ENCODE measurements at regions not wholly inside any gene's neighbourhood (a gene's known extent, or its start where the extent isn't known, plus 50 kb on each side); places are given as distances from the start of the nearest gene placed in this dataset.

DNA sequence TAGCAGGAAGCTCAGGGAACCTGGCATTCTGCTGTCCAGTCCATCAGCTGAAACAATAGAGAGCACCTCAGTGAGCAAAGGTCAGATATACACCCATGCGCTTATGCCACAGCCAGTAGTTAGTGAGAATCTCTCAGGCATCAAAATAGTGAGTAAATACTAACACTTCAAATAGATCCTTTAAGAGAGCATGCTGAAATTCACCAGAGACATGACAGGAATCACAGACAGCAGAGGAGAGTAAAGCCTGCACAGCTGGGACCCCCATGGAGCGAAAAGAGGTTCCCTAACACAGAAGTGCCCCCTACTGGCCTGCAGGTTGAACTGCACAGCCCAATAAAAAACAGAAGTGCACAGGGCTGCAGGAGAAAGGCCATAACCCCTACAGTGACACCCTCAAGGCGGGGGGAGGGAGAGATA lies 57.6 kb upstream of the ANTXRL start:
- peak; percentile 49 for DNase-seq

DNA sequence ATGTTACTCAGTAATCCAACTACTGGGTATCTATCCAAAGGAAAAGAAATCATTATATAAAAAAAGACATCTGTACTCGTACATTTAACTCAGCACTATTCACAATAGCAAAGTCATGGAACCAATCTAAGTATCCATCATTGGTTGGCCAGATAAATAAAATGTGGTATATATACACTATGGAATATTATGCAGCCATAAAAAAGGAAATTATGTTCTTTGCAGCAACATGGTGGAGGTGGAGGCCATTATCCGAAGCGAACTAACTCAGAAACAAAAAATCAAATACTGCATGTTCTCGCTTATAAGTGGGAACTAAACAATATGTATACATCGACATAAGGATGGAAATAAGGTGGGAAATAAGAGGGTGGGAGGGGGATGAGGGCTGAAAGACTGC lies 56.2 kb upstream of the ANTXRL start:
- DNase-seq = no peak

DNA sequence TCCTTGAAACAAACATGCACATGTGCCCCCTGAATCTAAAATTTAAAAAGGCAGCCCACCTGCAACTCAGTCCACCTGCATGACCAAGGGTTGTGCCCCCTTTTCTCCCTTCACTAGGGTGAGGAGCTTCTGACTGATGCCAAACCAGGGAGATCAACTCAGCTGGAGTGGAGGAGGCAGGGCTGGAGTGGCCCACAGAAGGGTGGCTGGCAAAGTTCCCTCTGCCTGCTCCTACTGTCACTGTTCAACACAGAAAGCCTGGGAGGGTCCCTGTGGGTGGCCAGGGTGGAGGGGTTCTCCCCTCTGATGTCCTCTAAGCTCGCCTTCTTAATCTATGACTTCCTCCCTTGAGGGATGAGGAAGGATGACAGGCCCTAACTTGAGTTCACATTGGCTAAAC lies 55.7 kb upstream of the ANTXRL start:
- no peak for DNase-seq

DNA sequence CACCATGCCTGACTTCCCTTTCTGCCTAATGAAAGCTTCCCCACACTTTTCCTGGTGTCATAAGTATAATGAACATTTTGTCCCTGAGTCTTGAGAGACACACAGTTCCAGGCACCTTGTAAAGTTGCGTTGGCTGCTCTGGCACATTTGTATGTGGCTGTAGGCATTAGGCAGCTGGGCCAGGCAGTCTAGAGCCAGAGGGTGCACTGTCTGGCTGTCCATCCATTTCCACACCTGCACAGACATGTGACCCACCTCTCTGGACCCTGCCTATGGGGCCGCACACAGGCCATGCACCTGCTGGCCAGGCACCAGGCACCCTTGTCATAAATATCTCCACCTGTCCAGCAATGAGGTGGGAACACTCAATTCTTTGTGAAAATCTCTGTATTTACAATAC lies 54.7 kb upstream of the ANTXRL start:
- DNase-seq = no peak

DNA sequence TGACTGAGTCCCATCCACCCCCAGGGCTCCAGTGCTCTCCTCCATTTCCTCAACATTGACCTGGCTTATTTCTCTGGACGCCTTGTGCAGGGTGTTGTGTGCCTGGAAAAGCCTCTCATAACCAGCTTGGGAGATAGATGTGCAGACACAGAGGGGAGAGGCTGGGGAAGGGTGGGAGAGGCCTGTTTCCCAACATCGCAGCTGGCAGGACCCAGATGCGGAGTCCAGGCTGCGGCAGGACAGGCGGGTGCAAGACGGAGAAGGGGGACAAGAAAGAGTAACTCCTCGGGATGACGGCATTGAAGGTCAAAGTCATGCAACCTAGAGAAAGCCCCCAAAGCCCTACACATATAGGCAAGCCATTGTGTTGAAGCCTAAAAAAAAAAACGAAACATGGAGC lies 54.1 kb upstream of the ANTXRL start:
- DNase-seq = no peak

GRCh38 chr10:46233181-46233580 lies 53.6 kb upstream of the ANTXRL start:
- no peak for DNase-seq

DNA sequence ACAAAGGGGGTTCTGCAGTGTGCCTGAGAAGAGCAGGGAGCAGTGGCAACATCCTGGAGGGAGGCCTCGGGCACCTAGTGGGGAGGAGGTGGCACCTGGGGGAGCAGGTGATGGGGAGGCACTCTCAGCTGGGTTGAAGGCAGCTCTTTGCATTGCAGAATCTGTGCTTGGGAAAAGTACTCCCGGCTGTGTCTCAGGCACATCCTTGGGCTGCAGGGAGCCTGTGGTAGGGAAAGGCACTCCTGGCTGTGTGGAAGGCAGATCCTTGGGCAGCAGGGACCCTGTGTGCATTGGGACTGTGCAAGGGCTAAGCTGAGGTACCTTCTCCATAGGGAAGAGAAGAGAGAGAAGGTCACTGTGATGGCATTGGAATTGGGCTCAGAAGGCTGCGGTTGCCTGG lies 52.8 kb upstream of the ANTXRL start:
- DNase-seq = no peak

DNA sequence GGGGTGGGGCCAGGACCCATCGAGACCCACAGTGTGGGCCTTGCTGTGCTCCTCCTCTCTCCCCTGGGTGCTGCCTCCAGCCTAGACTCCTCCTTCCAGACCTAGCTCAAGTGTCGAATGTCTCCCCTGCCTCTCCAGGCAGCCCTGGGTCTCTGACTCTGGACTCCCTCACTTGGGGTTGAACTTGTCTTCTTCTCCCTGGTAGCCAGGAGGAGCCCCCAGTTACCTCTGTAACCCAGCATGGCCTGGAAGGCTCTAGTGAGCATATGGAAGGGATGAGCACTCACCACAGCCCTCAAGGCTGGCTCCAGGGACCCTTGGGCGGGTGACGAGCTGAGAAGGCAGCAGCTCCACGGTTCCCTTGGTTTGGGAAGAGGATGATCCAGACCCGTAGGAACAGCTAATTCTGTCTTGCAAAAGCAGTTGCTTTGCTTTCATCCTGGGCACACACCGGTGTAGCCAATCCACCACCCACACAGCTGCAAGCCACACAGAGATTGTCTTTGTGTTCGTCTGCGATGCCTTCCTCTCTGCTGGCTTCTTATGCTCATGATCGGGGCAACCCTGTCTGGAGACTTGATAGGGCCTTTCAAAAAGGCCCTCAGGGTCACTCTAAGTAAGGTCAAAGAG lies 52.3 kb upstream of the ANTXRL start:
- DNase-seq = no peak

DNA sequence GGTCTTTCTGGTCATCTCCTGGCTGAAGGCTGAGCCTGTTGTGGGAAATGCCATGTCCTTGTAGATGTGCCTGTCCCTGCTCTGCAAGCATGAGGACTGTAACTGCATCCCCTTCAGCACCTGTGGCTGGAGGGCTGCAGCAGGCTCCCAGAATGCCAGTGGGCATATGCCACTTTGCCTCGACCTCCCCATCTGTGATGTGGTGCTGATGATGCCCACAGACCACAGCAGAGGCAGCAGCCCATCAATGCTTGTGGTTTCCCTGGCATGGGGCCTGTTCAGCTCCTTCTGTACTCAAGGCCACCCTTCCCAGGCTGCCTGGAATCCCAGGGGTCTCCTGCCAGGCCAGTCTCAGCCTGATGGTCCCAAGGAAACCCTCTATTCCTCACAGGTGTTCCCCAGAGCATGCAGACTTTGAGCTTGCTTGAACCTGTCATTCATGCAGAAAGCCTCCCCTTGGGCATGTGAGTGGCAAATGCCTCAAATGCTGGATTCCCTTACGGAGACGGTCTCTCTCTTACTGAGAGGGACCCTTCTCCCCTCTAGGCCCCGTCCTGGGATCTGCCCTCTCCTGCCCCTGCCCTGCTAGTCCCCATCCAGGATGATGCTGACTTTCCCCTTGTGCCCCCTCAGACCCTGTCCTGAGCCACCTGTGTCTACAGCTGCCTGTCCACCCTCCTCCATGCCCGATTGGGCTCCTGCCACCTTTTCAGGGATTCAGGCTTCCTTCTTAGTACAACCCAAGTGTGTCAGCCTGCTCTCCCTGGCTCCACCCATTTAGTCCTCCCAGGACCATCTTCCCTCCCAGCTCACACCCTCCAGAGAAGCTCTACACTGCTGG lies 50.9 kb upstream of the ANTXRL start:
- DNase-seq = no peak

DNA sequence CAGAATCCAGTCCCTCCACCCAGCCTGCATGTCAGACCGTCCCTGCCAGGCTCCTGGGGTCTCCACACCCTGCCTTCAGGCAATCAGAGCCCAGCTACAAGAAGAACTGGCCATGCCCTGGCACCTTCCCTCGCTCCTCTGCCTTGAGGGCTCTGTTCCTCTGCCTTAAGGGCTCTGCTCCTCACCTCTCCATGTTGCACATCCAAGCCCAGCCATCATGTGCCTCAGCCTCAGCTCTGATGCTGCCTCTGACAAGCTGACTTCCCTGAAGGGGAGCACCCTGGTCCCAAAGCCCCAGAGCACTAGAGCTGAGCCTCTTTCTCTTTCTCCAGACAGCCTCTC lies 50.3 kb upstream of the ANTXRL start:
- no peak for DNase-seq

DNA sequence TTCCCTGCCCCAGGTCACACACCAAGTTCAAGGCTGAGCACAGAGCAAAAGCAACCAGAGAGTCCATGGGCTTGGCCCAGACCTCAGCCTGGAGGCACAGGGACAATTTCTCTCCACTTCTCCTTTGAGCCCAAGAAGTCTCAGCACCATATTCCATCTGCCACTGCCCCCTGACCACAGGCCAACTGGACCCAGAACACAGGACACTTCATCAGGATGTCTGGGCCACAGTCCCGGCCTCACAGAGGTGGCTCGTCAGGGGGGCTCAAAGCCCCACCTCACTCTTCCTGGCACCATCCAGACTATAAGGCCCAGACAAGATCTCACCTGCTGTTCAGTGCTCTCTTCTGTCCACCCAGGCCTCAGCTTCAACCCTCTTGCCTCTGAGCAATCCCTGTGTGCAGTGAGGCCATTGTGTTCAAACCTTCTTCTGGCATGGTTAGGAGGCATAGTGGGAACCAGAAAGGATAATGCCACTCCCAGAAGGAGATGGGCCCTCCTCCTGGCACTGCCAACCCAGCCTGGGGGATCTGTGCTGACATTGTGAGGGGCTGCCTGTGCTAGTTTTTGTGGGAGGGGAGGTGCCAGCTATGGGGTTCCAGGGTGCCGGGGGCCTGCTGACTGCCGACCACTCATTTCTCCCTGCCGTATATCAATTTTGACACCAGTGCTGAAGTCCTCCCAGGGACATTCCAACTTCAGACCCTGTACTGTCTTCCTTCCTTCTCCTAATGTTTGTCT lies 49.7 kb upstream of the ANTXRL start:
- no peak for DNase-seq
